ENCODE measurements at regions not wholly inside any gene's neighbourhood (a gene's known extent, or its start where the extent isn't known, plus 50 kb on each side); places are given as distances from the start of the nearest gene placed in this dataset.
"Not testable (repeated sequence)": the region's sequence is repeated elsewhere in the genome, so short reads cannot be mapped to it uniquely, and the experiment has no call there.

DNA sequence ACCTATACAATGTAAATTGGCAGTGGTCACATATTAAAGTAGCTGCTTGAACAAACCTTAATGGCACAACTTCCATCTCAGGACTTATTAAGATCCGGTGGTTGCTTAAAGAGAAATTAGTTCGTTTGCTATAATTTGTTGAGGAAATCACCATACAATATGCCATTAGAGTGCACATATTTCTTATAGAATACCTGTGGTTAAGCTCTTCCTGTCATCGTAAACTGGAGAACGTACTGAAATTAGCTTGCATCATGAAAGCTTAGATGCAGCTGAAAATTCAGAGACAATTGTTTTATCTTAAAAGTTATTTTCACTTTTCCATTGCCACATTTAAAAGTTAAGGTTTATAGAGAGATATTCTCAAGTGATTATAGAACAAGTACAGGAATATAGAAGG is 818.6 kb upstream of the ALG10B start:
- not testable (repeated sequence) for H3K9me3 ChIP-seq (ENCODE audit: control insufficient read depth, low read depth, low read length); H3K4me3 Mint-ChIP-seq; H3K4me1 ChIP-seq (ENCODE audit: insufficient read depth, low read length); H2BK120ac ChIP-seq (ENCODE audit: low read depth, low read length, poor library complexity, severe bottlenecking); H3K56ac ChIP-seq (ENCODE audit: insufficient read length, low read depth, low read length); H3K27me3 ChIP-seq (ENCODE audit: insufficient read depth, low read length); H3K27ac Mint-ChIP-seq; H4K91ac ChIP-seq (ENCODE audit: insufficient read length, low read depth, low read length); H3T11ph ChIP-seq (ENCODE audit: low read length); H2AFZ ChIP-seq (ENCODE audit: low read length); H2BK20ac ChIP-seq (ENCODE audit: low read depth, low read length, poor library complexity, severe bottlenecking); DNase-seq; H2BK15ac ChIP-seq (ENCODE audit: low read depth, low read length); H3K9ac ChIP-seq (ENCODE audit: extremely low read depth, insufficient read length, low read length); H3K36me3 Mint-ChIP-seq (ENCODE audit: insufficient read depth in 1 of 3, low read depth in 3 of 3); H3K14ac ChIP-seq (ENCODE audit: insufficient read depth, low read length); H3K4me1 Mint-ChIP-seq; H3K27ac ChIP-seq (ENCODE audit: insufficient read length, low read depth, low read length); H3K23ac ChIP-seq (ENCODE audit: insufficient read length, low read depth, low read length); H3K4ac ChIP-seq (ENCODE audit: low read depth, low read length); H4K5ac ChIP-seq (ENCODE audit: insufficient read length, low read depth, low read length); H3K18ac ChIP-seq (ENCODE audit: insufficient read length, low read depth, low read length); H2BK5ac ChIP-seq (ENCODE audit: insufficient read length, low read length); H3K79me2 ChIP-seq (ENCODE audit: insufficient read depth, low read length); H3K23me2 ChIP-seq (ENCODE audit: insufficient read length, low read depth, low read length, poor library complexity, severe bottlenecking); H3K27me3 Mint-ChIP-seq (ENCODE audit: low read depth); H4K20me1 ChIP-seq (ENCODE audit: control insufficient read depth, insufficient read depth, insufficient read length); H3K4me2 ChIP-seq (ENCODE audit: insufficient read depth, insufficient read length, low read length); H4K8ac ChIP-seq (replicated peaks; ENCODE audit: insufficient read length, low read depth, low read length); H2AK5ac ChIP-seq (ENCODE audit: insufficient read length, low read length); H2BK12ac ChIP-seq (ENCODE audit: insufficient read length, low read depth, low read length); H3K79me1 ChIP-seq (ENCODE audit: insufficient read depth, low read depth, low read length, poor library complexity, severe bottlenecking)
- H3K9me3 Mint-ChIP-seq, result peaks cover 55 to 62% of the 10 kb centered on the region in 2 experiments
- no CpG with 5 or more reads among the region's 4 CpGs for WGBS (ENCODE audit: extremely low coverage, insufficient read length, low lambda C conversion rate)

DNA sequence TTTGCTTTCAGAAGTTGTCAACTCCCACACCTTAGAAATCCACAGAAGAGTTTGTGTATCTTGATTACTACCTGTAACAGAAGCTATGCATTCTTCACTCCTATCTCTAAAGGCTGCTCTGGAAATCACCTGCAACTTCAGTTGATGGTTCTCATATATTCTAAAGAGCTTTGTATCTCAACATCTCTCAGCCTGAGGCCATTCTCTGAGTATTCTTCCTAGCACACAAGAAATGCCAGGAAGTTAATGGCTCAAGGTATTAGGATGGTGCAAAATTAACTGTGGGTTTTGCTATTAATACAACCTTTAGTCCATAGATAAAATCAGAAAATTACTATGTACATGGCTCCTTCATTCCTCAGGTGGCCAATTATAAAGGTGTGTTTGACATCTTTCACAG is 806.3 kb upstream of the ALG10B start:
- not testable (repeated sequence) for H3K27ac ChIP-seq (ENCODE audit: insufficient read length, low read depth, low read length); H3K4me1 Mint-ChIP-seq; H3K79me1 ChIP-seq (ENCODE audit: insufficient read depth, low read depth, low read length, poor library complexity, severe bottlenecking); DNase-seq; H3K4me1 ChIP-seq (ENCODE audit: insufficient read depth, low read length); H4K20me1 ChIP-seq (ENCODE audit: control insufficient read depth, insufficient read depth, insufficient read length); H2AK5ac ChIP-seq (ENCODE audit: insufficient read length, low read length); H3K18ac ChIP-seq (ENCODE audit: insufficient read length, low read depth, low read length); H2BK15ac ChIP-seq (ENCODE audit: low read depth, low read length); H4K91ac ChIP-seq (ENCODE audit: insufficient read length, low read depth, low read length); H3K27ac Mint-ChIP-seq; H3T11ph ChIP-seq (ENCODE audit: low read length); H3K9ac ChIP-seq (ENCODE audit: extremely low read depth, insufficient read length, low read length); H3K27me3 ChIP-seq (ENCODE audit: insufficient read depth, low read length); H2BK20ac ChIP-seq (ENCODE audit: low read depth, low read length, poor library complexity, severe bottlenecking); H2BK12ac ChIP-seq (ENCODE audit: insufficient read length, low read depth, low read length); H2BK5ac ChIP-seq (ENCODE audit: insufficient read length, low read length); H2BK120ac ChIP-seq (ENCODE audit: low read depth, low read length, poor library complexity, severe bottlenecking); H2AFZ ChIP-seq (ENCODE audit: low read length); H3K14ac ChIP-seq (ENCODE audit: insufficient read depth, low read length); H3K4me3 Mint-ChIP-seq; H4K8ac ChIP-seq (replicated peaks; ENCODE audit: insufficient read length, low read depth, low read length); H3K4me2 ChIP-seq (ENCODE audit: insufficient read depth, insufficient read length, low read length); H3K23me2 ChIP-seq (ENCODE audit: insufficient read length, low read depth, low read length, poor library complexity, severe bottlenecking); H4K5ac ChIP-seq (ENCODE audit: insufficient read length, low read depth, low read length); H3K4ac ChIP-seq (ENCODE audit: low read depth, low read length); H3K79me2 ChIP-seq (ENCODE audit: insufficient read depth, low read length); H3K23ac ChIP-seq (ENCODE audit: insufficient read length, low read depth, low read length); H3K27me3 Mint-ChIP-seq (ENCODE audit: low read depth); H3K56ac ChIP-seq (ENCODE audit: insufficient read length, low read depth, low read length)
- peaks cover 19% of the 10 kb centered on the region for H3K9me3 ChIP-seq (ENCODE audit: control insufficient read depth, low read depth, low read length)
- peaks cover 72% of the 10 kb centered on the region in 2 experiments for H3K9me3 Mint-ChIP-seq
- H3K36me3 Mint-ChIP-seq (ENCODE audit: insufficient read depth in 1 of 3, low read depth in 3 of 3), result peaks cover 0 to 11% (median 3%) of the 10 kb centered on the region in 3 experiments; a peak in 4 of 7 replicates

All from H9 (cell line).